Mammary epithelial cell (primary cell): ENCODE measurements at regions not wholly inside any gene's neighbourhood (a gene's known extent, or its start where the extent isn't known, plus 50 kb on each side); places are given as distances from the start of the nearest gene placed in this dataset.
"Not testable (repeated sequence)": the region's sequence is repeated elsewhere in the genome, so short reads cannot be mapped to it uniquely, and the experiment has no call there.

Experiments
- EZH2 ChIP-seq: IDR thresholded peaks from 2 replicates; pipeline ENCODE4 v1.6.1; 2012; ENCODE audit warnings: low read length, inconsistent platforms, borderline replicate concordance
- TF ChIP-seq, protein P1 (sequence below), 2 donors: IDR thresholded peaks in 1 of 2; conservative IDR thresholded peaks in 1 of 2; 2 replicates each; pipeline ENCODE4 v1.5.1; 2011 to 2012; ENCODE audit warnings: inconsistent platforms in 2 of 2, low read length in 2 of 2, mild to moderate bottlenecking in 2 of 2, control low read depth in 1 of 2, low read depth in 1 of 2; ENCODE audit not compliant: insufficient read depth in 1 of 2; ENCODE audit errors: extremely low read depth in 1 of 2

DNA sequence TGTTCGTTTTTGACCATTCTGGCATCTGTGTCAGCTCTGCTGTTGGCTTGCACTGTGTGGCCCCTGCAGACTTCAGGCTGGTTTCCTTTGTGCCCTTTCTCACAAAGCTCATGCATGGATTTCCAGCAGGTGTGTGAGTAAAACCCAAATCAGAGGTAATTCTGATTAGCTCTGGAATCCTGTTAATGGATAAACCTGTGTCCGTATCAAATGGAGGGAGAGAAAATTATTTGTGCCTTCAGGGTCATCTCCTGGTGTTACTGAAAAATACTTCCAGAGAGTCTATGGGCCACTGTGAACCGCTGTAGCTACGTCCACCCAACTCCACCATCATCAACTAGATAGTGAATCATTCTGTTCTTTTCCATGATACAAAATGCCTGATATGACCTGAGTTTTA lies 726.1 kb upstream of the TPTE start:
- TF ChIP-seq, protein P1, sequence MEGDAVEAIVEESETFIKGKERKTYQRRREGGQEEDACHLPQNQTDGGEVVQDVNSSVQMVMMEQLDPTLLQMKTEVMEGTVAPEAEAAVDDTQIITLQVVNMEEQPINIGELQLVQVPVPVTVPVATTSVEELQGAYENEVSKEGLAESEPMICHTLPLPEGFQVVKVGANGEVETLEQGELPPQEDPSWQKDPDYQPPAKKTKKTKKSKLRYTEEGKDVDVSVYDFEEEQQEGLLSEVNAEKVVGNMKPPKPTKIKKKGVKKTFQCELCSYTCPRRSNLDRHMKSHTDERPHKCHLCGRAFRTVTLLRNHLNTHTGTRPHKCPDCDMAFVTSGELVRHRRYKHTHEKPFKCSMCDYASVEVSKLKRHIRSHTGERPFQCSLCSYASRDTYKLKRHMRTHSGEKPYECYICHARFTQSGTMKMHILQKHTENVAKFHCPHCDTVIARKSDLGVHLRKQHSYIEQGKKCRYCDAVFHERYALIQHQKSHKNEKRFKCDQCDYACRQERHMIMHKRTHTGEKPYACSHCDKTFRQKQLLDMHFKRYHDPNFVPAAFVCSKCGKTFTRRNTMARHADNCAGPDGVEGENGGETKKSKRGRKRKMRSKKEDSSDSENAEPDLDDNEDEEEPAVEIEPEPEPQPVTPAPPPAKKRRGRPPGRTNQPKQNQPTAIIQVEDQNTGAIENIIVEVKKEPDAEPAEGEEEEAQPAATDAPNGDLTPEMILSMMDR (conservative IDR thresholded peaks at IDR 0.05 in 1 of 2, IDR thresholded peaks at IDR 0.05 in 1 of 2; ENCODE audit: extremely low read depth in 1 of 2, insufficient read depth in 1 of 2, low read depth in 1 of 2, low read length in 2 of 2): not testable (repeated sequence)
- not testable (repeated sequence) for TF ChIP-seq EZH2
